Colonic mucosa (tissue), 4 donors: ENCODE measurements at regions not wholly inside any gene's neighbourhood (a gene's known extent, or its start where the extent isn't known, plus 50 kb on each side); places are given as distances from the start of the nearest gene placed in this dataset.

Experiments
- DNase-seq: peaks from one replicate; pipeline ENCODE4 v3.0.0-alpha.2; 2020
- H3K27ac ChIP-seq: fragments of 200-600 bp; one replicate; pipeline ENCODE4 v1.8.0; 2021
- H3K27me3 ChIP-seq: fragments of 200-600 bp; one replicate; pipeline ENCODE4 v1.8.0; 2021
- H3K36me3 ChIP-seq: fragments of 200-600 bp; one replicate; pipeline ENCODE4 v1.8.0; 2021
- H3K4me1 ChIP-seq: fragments of 200-600 bp; one replicate; pipeline ENCODE4 v1.8.0; 2021; ENCODE audit warnings: mild to moderate bottlenecking
- H3K4me3 ChIP-seq: fragments of 200-600 bp; one replicate; pipeline ENCODE4 v1.8.0; 2021
- H3K9ac ChIP-seq, 2 donors: one replicate each; pipeline ENCODE4 v1.7.0; 2013; ENCODE audit warnings: control low read depth in 2 of 2, low read depth in 2 of 2, low read length in 2 of 2
- H3K9me3 ChIP-seq: fragments of 200-600 bp; one replicate; pipeline ENCODE4 v1.8.0; 2021
- CTCF ChIP-seq: fragments of 200-600 bp; IDR thresholded peaks from one replicate; pipeline ENCODE4 v1.8.0; 2022; ENCODE audit warnings: antibody characterized with exemption, mild to moderate bottlenecking
- intact Hi-C: fragments of 100-400 bp; cut with DNase I; formaldehyde crosslinking; loops from one replicate; pipeline ENCODE4 v1.14.1; 2022
- donor health status: healthy.
- donor health status: DM: no; HTN: no; CAD: no.
- donor health status: DM: no; HTN: no; CAD: no.

- intact Hi-C loops: no loop called here
- no peak for DNase-seq
- Histone ChIP-seq H3K27ac (no peak overlapping the region), H3K36me3 (no peaks in the 10 kb centered on the region), H3K4me1 (no peaks in the 10 kb centered on the region), H3K9ac (no peak overlapping the region), H3K9me3 (no peaks in the 10 kb centered on the region), H3K27me3 (no peaks in the 10 kb centered on the region), H3K4me3 (no peak overlapping the region)
- TF ChIP-seq CTCF: no peak
Observed at GRCh38 chr4:124534131-124534530, 178.4 kb downstream of the ANKRD50 start.

- no peak for TF ChIP-seq CTCF
- Histone ChIP-seq H3K36me3 (no peaks in the 10 kb centered on the region), H3K4me1 (no peaks in the 10 kb centered on the region), H3K4me3 (no peak overlapping the region), H3K27ac (no peak overlapping the region), H3K27me3 (no peaks in the 10 kb centered on the region), H3K9ac (no peak overlapping the region), H3K9me3 (no peaks in the 10 kb centered on the region)
- DNase-seq: no peak
- intact Hi-C loops: no loop called here
Observed at GRCh38 chr4:124535003-124535402, 177.5 kb downstream of the ANKRD50 start.

GRCh38 chr4:124536946-124537345, 175.6 kb downstream of the ANKRD50 start:
- Histone ChIP-seq H3K9ac (no peak overlapping the region), H3K9me3 (no peaks in the 10 kb centered on the region), H3K27me3 (no peaks in the 10 kb centered on the region), H3K27ac (no peak overlapping the region), H3K36me3 (no peaks in the 10 kb centered on the region), H3K4me1 (no peaks in the 10 kb centered on the region), H3K4me3 (no peak overlapping the region)
- intact Hi-C loops: no loop called here
- no peak for TF ChIP-seq CTCF
- no peak for DNase-seq

- no peak for DNase-seq
- H3K9ac ChIP-seq: no peak overlapping the region
- H3K27me3 ChIP-seq: no peaks in the 10 kb centered on the region
- no peak for TF ChIP-seq CTCF
- no peaks in the 10 kb centered on the region for H3K9me3 ChIP-seq
- H3K36me3 ChIP-seq: no peaks in the 10 kb centered on the region
- H3K4me1 ChIP-seq: no peaks in the 10 kb centered on the region
- H3K4me3 ChIP-seq: no peak overlapping the region
- H3K27ac ChIP-seq: no peak overlapping the region
- intact Hi-C loops: no loop called here
Observed at GRCh38 chr4:124537971-124538370, 174.6 kb downstream of the ANKRD50 start.

- H3K9ac ChIP-seq: no peak overlapping the region
Observed at GRCh38 chr4:124540014-124540413, 172.5 kb downstream of the ANKRD50 start.

More at GRCh38 chr4:124540014-124540413, 172.5 kb downstream of the ANKRD50 start:
- no peak overlapping the region for H3K27ac ChIP-seq
- H3K27me3 ChIP-seq: no peaks in the 10 kb centered on the region
- no peaks in the 10 kb centered on the region for H3K9me3 ChIP-seq
- intact Hi-C loops: no loop called here
- H3K4me3 ChIP-seq: no peak overlapping the region
- no peaks in the 10 kb centered on the region for H3K4me1 ChIP-seq
- no peaks in the 10 kb centered on the region for H3K36me3 ChIP-seq
- no peak for DNase-seq
- TF ChIP-seq CTCF: no peak
